Stimulated activated CD4-positive, alpha-beta T cell treated with anti-CD3 and anti-CD28 coated beads, Interleukin-15, amount 100 ng/mL, for 24 hours (primary cell): ENCODE measurements at regions not wholly inside any gene's neighbourhood (a gene's known extent, or its start where the extent isn't known, plus 50 kb on each side); places are given as distances from the start of the nearest gene placed in this dataset.
"Not testable (repeated sequence)": the region's sequence is repeated elsewhere in the genome, so short reads cannot be mapped to it uniquely, and the experiment has no call there.

ENCODE experiments used
- DNase-seq: peaks from one replicate; pipeline ENCODE4 v3.0.0-alpha.2; 2020

GRCh38 chr1:58836408-58836807 is 52.6 kb upstream of the JUN start:
- DNase-seq = no peak

GRCh38 chr1:58837886-58838285 is 54.0 kb upstream of the JUN start:
- no peak for DNase-seq

DNA sequence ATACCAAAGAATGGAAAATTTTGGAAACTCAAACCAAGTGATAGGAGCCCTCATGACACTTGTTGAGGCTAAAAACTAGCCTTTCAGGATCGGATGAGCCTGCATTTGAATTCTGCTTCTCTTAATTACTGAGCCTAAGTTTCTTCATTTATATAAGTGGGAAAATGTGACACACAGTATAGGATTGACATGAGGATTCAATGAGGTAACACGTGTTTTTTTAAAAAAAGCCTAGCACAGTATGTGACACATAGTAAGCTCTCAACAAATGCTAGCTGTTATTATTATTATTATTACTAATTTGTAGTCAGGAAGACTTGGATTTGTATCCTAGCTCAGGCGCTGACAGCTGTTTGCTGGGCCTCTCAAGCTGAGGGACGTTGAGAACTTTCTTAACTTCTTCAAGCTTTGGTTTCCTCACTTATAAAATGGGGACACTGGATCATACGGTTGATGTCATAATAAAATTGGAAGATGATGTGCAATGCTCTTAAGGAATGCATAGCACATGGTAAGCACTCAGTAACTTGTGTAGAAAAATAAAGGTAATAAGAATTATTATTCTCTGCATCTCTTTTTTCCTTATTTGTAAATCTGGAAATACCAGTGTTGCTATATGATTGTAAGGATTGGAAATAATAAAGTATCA is 55.4 kb upstream of the JUN start:
- no peak for DNase-seq

DNA sequence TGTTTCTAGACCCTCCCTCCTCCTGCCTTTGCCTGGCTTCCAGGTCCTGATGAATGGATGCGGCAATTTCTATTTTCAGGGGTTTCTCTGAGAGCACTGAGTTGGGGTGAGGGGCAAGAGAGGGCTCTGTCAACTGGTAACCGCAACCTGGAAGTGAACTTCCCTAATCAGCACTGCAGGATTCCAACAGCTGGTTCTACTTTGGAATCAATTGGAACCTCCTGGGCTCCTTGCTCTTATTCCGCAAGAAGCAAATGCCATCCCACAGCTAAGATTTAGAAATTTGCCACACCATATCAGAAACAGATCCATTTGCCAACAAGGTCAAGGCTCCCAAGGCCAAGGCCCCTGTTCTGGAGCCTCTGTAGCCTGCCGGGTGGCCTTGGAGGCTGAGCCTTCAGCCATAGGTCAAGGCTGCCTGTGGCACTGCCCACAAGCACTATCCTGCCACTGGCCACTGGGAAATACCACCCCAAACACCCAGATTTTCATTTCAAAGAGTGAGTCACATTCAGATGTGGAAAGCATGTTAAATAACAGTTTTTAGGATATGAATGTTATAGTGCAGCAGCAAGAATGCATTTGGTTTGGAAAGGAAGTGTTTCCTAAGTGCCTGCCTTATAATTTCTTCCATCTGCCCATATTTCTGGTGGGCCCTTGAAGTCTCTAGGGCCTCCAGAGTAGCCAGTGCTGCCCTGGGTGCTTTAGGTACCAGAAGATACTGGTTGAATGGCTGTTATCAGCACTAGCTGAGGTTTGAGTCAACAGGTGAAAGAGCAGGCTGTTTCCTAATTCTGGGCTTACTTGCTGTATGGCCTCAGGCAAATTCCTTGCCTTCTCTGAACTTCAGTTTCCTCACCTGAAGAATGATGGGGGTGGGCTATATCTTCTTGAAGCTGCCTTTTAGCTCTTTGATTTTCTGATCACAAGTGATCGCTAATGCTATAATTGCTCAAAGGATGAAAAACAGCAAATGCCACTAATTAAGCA is 56.3 kb upstream of the JUN start:
- no peak for DNase-seq

DNA sequence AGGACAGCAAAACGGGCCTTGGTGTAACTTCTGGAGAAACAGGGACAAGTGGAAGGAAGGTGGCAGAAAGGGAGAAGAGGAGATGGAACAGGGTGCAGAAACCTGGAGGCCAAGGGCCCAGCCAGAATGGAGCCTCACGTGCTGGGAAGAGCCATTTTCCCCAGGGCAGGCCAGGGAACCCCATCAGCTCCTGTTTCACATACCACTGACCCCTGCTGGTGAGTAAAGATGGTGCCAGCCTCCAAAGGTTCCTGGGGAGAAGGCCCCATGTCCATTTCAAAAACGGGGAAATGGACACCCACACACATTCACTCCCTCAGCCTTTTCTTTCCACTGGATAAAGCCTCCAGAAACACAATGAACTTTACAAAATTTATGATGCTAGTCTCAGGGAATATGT is 57.6 kb upstream of the JUN start:
- peak; percentile 21 for DNase-seq

- no peak for DNase-seq
Measured at GRCh38 chr1:58842941-58843340, 59.1 kb upstream of the JUN start.

- no peak for DNase-seq
Measured at GRCh38 chr1:58844176-58844575, 60.3 kb upstream of the JUN start.

DNA sequence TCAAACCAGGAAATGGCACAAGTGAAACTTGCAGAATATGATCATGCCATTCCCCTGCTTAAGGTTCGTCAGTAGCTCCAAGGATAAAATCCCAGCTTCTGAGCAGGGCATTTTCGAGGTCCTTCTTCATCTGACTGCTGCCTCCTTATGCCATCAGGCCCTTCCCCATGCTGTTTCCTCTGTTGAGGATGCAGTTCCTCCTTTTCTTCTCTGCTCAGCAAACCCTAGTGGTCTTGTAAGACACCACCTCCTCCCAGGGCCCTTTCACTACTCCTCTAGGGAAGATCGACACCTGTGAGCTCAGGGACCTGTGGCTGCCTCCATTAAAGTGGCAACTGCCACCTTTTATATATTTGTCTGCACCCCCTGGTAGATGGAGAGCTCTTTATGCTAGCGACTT is 62.1 kb upstream of the JUN start:
- DNase-seq = no peak

GRCh38 chr1:58848818-58849411 is 65.1 kb upstream of the JUN start:
- peak; percentile 19 for DNase-seq

- DNase-seq = no peak
Measured at GRCh38 chr1:58849551-58849950, 65.7 kb upstream of the JUN start.

GRCh38 chr1:58850636-58851035 is 66.8 kb upstream of the JUN start:
- DNase-seq = no peak

- no peak for DNase-seq
Measured at GRCh38 chr1:58852731-58853485, 69.1 kb upstream of the JUN start.

- DNase-seq = no peak
Measured at GRCh38 chr1:58854576-58854975, 70.7 kb upstream of the JUN start.

- no peak for DNase-seq
Measured at GRCh38 chr1:58855274-58856165, 71.7 kb upstream of the JUN start.

DNA sequence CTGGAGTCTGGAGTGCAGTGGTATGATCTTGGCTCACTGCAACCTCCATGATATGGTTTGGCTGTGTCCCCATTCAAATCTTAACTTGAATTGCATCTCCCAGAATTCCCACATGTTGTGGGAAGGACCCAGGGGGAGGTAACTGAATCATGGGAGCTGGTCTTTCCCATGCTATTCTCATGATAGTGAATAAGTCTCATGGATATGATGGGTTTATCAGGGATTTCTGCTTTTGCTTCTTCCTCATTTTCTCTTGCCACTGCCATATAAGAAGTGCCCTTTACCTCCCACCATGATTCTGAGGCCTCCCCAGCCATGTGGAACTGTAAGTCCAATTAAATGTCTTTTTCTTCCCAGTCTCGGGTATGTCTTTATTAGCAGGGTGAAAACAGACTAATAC is 72.4 kb upstream of the JUN start:
- not testable (repeated sequence) for DNase-seq

- peak; percentile 14 for DNase-seq
Measured at GRCh38 chr1:58857680-58858673, 74.1 kb upstream of the JUN start.

- DNase-seq = no peak
Measured at GRCh38 chr1:58859769-58860485, 76.1 kb upstream of the JUN start.

- no peak for DNase-seq
Measured at GRCh38 chr1:58861076-58861475, 77.2 kb upstream of the JUN start.

GRCh38 chr1:58861506-58861905 is 77.7 kb upstream of the JUN start:
- no peak for DNase-seq
